ENCODE measurements at regions not wholly inside any gene's neighbourhood (a gene's known extent, or its start where the extent isn't known, plus 50 kb on each side); places are given as distances from the start of the nearest gene placed in this dataset.

DNA sequence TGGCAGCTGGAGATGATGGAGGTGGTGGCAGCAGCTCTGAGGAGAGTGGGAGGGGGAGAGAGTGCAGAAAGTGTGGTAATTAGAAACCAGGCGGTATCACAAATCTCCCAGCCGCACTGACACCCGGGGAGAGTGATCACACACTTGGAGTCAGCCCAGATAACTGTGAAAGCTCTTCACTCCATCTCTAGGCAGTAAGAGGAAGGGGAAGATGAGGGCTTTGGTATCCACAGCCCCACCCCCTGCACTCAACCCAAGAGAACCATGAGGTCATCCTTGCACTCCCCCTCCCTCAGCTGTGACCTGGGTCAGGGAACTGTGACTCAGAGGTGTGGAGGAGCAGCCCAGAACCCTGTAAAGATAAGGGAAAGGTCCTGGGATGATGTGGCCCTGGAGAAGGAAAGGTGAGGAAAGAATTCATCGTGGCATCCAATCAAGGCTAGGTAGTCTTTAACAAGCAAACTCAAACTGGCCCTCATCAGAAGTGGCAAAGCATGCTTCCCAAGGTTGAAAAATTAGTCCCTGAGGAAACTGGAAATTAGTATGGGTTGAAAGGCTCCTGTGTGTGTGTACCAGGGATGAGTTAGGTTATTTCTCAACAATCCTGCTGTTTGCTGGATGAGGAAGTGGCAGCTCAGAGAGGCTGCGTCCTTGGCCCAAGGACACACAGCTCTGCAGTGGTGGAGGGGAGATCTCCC, 111.0 kb upstream of the LHX5 start:
- peaks cover 0 to 11% (median 0%) of the 10 kb centered on the region in 3 donors for H3K9me3 ChIP-seq
- intact Hi-C loops (cut with DNase I) = no loop called here
- no peaks in the 10 kb centered on the region for H3K36me3 ChIP-seq
- 20 to 28% methylated on average over 3 to 5 of the region's 5 CpGs for WGBS, 2 donors
- TF ChIP-seq POLR2A (IDR thresholded peaks at IDR 0.05) = no peak
- TF ChIP-seq, protein P1, sequence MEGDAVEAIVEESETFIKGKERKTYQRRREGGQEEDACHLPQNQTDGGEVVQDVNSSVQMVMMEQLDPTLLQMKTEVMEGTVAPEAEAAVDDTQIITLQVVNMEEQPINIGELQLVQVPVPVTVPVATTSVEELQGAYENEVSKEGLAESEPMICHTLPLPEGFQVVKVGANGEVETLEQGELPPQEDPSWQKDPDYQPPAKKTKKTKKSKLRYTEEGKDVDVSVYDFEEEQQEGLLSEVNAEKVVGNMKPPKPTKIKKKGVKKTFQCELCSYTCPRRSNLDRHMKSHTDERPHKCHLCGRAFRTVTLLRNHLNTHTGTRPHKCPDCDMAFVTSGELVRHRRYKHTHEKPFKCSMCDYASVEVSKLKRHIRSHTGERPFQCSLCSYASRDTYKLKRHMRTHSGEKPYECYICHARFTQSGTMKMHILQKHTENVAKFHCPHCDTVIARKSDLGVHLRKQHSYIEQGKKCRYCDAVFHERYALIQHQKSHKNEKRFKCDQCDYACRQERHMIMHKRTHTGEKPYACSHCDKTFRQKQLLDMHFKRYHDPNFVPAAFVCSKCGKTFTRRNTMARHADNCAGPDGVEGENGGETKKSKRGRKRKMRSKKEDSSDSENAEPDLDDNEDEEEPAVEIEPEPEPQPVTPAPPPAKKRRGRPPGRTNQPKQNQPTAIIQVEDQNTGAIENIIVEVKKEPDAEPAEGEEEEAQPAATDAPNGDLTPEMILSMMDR (IDR thresholded peaks at IDR 0.05) = no peak
- H3K4me3 ChIP-seq = no peak overlapping the region
- H3K27me3 ChIP-seq = peaks cover 0 to 61% (median 0%) of the 10 kb centered on the region in 4 donors
- no peak for DNase-seq
- no peaks in the 10 kb centered on the region for H3K4me1 ChIP-seq
- no peak overlapping the region for H3K27ac ChIP-seq

DNA sequence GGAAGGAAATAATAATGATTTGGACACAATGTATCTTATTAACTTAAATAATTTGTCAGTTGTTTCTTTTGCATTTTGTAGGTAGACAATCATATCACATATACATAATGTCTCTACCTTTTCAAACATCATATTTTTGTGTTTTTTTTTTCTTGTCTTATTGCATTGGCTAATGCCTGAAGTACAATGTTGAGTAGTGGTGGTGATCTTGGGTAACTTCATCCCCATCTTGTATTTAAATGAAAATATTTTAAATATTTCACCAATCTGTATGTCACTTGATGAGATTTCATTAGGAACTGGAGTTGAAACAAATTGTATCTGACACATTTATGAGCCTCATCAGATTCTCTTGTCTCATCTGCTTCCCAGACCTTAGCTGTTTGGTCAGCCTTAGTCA, 109.7 kb upstream of the LHX5 start:
- Histone ChIP-seq H3K27me3 (peaks cover 0 to 66% (median 0%) of the 10 kb centered on the region in 4 donors), H3K9me3 (peaks cover 0 to 11% (median 0%) of the 10 kb centered on the region in 3 donors), H3K4me1 (no peaks in the 10 kb centered on the region), H3K36me3 (no peaks in the 10 kb centered on the region), H3K27ac (no peak overlapping the region), H3K4me3 (no peak overlapping the region)
- intact Hi-C loops (cut with DNase I) = no loop called here
- TF ChIP-seq, protein P1 (IDR thresholded peaks at IDR 0.05) = no peak
- no peak for DNase-seq

DNA sequence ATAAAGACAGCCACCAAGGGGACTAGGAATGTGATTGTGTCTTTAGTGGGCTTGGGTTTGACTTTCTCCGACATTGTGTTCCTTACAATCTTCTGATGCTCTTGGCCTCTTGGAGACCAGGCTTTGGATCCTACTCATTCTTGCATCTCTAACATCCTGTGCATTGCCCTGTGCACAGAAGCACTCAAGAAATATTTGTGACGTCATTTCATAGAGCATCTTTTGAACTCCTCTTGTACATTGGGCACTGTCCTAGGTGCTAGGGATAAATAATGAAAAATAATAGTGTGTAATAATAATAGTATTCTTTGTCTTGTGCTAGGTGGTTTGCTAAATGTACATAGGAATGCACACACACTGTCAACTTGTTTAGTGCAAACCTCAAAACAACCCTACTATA, 108.8 kb upstream of the LHX5 start:
- Histone ChIP-seq H3K4me1 (no peaks in the 10 kb centered on the region), H3K4me3 (no peak overlapping the region), H3K36me3 (no peaks in the 10 kb centered on the region), H3K9me3 (peaks cover 0 to 11% (median 0%) of the 10 kb centered on the region in 3 donors), H3K27me3 (peaks cover 0 to 71% (median 0%) of the 10 kb centered on the region in 4 donors), H3K27ac (no peak overlapping the region)
- intact Hi-C loops (cut with DNase I) = no loop called here
- TF ChIP-seq, protein P1 (IDR thresholded peaks at IDR 0.05) = no peak
- TF ChIP-seq POLR2A (IDR thresholded peaks at IDR 0.05) = no peak
- WGBS, 2 donors = 18 to 25% methylated on average over 2 of the region's 2 CpGs
- no peak for DNase-seq

DNA sequence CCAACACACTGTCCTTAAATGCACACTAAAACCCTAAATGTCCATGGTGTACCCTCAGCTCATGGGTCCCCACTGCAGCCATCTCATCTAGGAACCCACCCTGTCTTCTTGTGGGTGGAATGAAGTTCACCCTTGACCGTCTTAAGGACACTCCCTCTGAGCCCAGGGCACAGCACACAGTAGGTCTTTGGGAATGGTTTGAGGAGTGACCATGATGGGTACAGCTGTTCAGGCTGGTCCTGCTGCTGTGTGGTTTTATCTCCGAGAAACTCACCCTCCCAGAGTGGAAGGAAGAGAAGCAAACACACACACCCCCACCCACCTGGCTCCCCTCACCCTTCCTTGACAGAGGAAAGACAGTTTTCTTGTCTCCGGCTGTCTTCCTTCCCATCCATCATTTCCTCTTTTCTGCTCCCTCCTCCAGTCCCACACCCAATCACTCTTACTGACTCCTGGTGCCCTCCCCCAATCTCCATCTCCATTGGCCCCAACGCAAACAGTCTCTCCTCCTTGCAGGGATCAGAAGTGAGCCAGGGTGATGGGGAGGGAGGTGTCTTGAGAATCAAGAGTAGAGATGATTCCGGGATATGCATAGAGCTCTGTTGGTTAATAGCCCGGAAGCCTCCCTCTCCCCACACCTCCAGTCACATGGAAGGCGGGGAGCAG, 105.9 kb upstream of the LHX5 start:
- no peaks in the 10 kb centered on the region for H3K36me3 ChIP-seq
- H3K4me3 ChIP-seq = no peak overlapping the region
- WGBS, 2 donors = 22 to 26% methylated on average over 6 to 7 of the region's 7 CpGs
- no peak for DNase-seq
- peaks cover 0 to 72% (median 0%) of the 10 kb centered on the region in 4 donors for H3K27me3 ChIP-seq
- TF ChIP-seq, protein P1 (IDR thresholded peaks at IDR 0.05) = no peak
- no peak for TF ChIP-seq POLR2A (IDR thresholded peaks at IDR 0.05)
- intact Hi-C loops (cut with DNase I) = no loop called here
- no peaks in the 10 kb centered on the region for H3K4me1 ChIP-seq
- H3K9me3 ChIP-seq = peaks cover 0 to 11% (median 0%) of the 10 kb centered on the region in 3 donors
- no peak overlapping the region for H3K27ac ChIP-seq

DNA sequence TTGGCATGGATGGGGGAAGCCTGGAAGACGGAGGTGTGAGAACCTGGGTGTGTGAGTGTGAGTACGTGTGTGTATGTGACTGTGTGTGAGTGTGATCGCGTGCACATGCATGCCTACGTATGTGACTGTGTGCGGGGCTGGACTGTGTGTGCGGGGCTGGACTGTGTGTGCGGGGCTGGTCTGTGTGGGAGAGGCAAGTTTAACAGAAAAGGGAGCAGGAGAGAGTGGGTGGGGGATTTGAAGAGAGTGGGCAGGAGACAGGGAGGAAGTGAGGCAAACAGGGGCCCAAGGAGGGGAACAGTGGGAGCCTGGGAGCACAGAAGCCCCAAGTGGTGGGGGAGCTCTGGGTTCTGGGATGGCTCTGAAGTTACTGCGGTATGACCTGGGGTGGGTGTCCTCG, 103.7 kb upstream of the LHX5 start:
- Histone ChIP-seq H3K9me3 (peaks cover 0 to 4% (median 0%) of the 10 kb centered on the region in 3 donors), H3K27me3 (peaks cover 0 to 60% (median 0%) of the 10 kb centered on the region in 4 donors), H3K36me3 (no peaks in the 10 kb centered on the region), H3K27ac (no peak overlapping the region), H3K4me1 (no peaks in the 10 kb centered on the region), H3K4me3 (no peak overlapping the region)
- 62 to 77% methylated on average over 9 to 10 of the region's 10 CpGs for WGBS, 2 donors
- intact Hi-C loops (cut with DNase I) = no loop called here
- DNase-seq = no peak
- TF ChIP-seq, protein P1 (IDR thresholded peaks at IDR 0.05) = no peak
- no peak for TF ChIP-seq POLR2A (IDR thresholded peaks at IDR 0.05)
